ENCODE measurements at regions not wholly inside any gene's neighbourhood (a gene's known extent, or its start where the extent isn't known, plus 50 kb on each side); places are given as distances from the start of the nearest gene placed in this dataset.

- DNase-seq, result no peak
These were observed 351.2 kb downstream of the CDH2 start for GRCh38 chr18:27825689-27826088.

DNA sequence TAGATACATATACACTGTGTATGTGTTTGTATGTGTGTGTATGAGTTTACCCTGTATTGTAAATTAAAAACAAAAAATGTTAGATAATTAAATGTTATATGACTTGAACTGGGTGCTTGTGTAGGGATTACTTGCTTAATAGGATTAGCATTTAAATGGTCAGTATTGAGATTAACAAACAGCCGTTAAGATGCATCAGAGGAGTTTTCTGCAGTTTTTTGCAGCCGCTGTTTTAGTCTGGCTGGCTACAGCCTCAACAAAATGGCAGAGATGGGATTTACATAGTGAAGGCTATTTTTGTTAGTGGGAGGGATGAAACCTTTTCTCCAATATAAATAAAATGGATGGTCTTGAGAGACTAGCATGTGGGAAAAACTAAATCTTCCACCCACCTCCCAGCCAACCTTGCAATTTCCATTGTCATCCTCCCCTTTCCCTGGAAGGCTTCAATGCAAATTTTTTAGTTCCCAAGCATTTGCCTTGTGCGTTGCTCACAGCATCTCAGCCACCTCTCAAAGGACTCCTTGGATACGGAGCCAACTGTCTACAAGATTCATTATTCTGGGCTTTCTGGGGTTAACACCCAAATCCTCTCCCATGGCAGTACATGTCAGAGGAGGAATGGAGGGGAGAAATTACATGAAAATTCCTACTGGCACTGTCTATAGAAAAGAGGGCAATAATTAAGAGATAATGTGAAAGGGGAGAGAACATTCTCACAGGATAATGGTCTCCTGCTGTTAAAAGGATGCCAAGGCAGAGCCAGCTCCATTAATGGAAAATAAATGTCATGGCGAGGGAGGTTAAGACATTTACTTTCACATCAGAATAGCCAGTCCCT lies 351.9 kb downstream of the CDH2 start:
- DNase-seq, result peak; percentile 47

GRCh38 chr18:27824275-27824674 lies 352.7 kb downstream of the CDH2 start:
- no peak for DNase-seq

DNA sequence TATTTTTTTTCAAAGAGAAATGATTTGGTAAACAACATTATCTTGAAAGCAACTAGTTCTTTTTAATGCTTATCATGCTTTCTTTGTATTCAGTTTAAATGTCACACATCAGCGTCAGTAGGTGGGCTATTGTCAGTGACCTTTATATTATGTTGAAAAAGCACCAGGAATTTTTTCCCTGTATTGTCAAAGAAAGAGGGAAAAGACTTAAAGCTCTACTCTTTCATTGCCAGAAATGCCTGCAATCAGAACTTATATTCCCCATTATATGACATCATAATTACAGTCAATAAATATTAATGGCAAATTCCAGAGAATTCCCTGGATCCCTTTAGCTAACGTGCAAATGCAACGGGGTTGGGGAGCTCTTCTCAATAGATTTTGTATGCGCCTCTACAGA lies 353.9 kb downstream of the CDH2 start:
- DNase-seq, result no peak

GRCh38 chr18:27808683-27809082 lies 368.2 kb downstream of the CDH2 start:
- DNase-seq, result no peak

DNA sequence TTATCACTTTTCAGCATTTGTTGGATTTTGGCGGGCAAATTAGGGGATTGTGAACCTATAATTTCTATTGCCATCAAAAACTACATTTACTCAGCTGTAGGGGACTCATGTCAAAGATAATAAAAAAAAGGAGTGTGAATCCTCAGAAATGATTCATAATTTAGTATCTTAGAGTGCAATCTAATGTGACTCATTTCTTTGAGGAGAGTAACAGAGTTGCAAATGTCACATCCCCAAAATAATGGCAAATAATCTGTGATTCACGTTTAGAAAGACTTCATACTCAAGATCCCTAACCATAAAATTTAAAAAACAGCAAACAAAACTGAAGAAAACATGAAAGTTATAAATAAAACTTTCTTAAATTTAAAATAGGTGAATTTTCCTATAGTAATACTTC lies 373.0 kb downstream of the CDH2 start:
- DNase-seq, result no peak

GRCh38 chr18:27797484-27797883 lies 379.4 kb downstream of the CDH2 start:
- no peak for DNase-seq

DNA sequence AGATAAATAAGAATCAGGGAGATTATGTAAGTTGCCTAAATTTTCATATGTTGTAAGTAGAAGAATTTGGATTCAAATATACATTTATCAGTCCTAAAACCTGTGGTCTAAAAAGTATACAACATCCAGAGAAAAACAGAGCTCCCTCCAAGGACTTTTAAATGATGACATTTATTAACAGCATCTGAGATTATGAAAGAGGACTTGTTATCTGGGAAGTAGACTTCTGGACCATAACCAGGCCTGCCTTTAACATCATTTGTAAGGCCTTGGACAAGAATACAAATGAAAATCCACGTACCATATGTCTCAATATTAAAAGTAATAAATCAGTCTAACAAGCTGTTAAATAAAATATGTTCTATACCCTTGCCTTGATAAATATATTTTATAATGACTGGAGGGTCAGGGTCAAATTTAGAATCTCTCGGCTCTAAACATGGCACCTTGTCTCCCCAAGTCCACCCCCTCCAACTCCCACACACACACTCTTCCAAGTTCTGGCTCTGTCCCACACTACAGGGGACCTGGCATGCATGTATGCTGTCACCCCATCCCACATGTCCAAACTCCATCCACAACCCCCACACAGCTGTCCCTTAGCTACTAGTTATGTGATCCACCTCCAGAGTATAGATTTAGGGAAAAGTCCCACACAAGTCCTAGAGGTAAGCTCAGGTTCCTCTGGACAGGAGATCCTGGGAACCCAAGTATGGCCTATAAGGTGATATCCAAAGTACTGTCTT lies 382.6 kb downstream of the CDH2 start:
- no peak for DNase-seq

GRCh38 chr18:27793013-27793785 lies 383.7 kb downstream of the CDH2 start:
- no peak for DNase-seq

- no peak for DNase-seq
These were observed 387.5 kb downstream of the CDH2 start for GRCh38 chr18:27789406-27789805.

- no peak for DNase-seq
These were observed 389.4 kb downstream of the CDH2 start for GRCh38 chr18:27787547-27787946.

GRCh38 chr18:27785815-27786471 lies 391.0 kb downstream of the CDH2 start:
- peak; percentile 19 for DNase-seq

- DNase-seq, result no peak
These were observed 396.7 kb downstream of the CDH2 start for GRCh38 chr18:27780061-27780745.

GRCh38 chr18:27778925-27779324 lies 398.0 kb downstream of the CDH2 start:
- DNase-seq, result no peak

- peak; percentile 7 for DNase-seq
These were observed 398.5 kb downstream of the CDH2 start for GRCh38 chr18:27778441-27778840.

GRCh38 chr18:27772081-27772480 lies 404.8 kb downstream of the CDH2 start:
- DNase-seq, result no peak

- DNase-seq, result no peak
These were observed 405.4 kb downstream of the CDH2 start for GRCh38 chr18:27771571-27771970.

GRCh38 chr18:27769152-27769551 lies 407.8 kb downstream of the CDH2 start:
- no peak for DNase-seq

GRCh38 chr18:27763936-27764335 lies 413.0 kb downstream of the CDH2 start:
- DNase-seq, result no peak

- DNase-seq, result no peak
These were observed 413.6 kb downstream of the CDH2 start for GRCh38 chr18:27763341-27763740.

- DNase-seq, result no peak
These were observed 414.9 kb downstream of the CDH2 start for GRCh38 chr18:27762054-27762453.

DNA sequence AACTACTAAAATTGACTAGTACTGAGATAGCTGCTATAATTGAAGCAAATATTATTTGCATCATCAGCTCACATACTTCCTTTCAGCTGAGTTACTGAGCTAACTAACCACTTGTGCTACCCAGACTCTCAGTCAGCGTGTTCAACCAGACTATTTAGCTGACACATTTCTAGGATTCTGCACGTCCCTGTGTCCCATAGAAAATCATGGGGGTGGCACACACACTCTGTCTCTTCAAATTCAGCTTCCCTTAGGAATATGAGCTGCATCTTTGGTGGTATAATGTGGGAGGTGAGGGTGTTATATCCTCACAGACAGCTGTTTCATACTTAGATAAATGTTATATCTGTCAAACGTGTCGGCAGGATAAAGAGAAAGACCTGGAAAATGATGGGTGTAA lies 424.0 kb downstream of the CDH2 start:
- no peak for DNase-seq

All from NCI-H524 treated with DMSO at 0.1 percent for 48 hours (cell line).